Panc1 (cell line): ENCODE measurements at regions not wholly inside any gene's neighbourhood (a gene's known extent, or its start where the extent isn't known, plus 50 kb on each side); places are given as distances from the start of the nearest gene placed in this dataset.

Experiments used
- ATAC-seq: fragments of 200-7000 bp; cut with Tn5 transposase; 2 replicates; pipeline ENCODE4 v1.9.1; 2020; ENCODE audit warnings: mild to moderate bottlenecking, moderate library complexity
- BruUV-seq: library from RNA; stranded (reverse); fragments of 400-500 nt; replicated peaks from 2 replicates; lab custom pipeline; 2021; lab: Mats Ljungman, UMichigan
- CTCF ChIA-PET: fragments of 300-600 bp; sonication (Branson Sonifier 250); formaldehyde crosslinking; loops from one replicate; lab custom pipeline; 2022; ENCODE audit warnings: antibody characterized with exemption; lab: Charles Lee
- POLR2A ChIA-PET: fragments of 300-600 bp; sonication (Branson Sonifier 250); formaldehyde crosslinking; loops from one replicate; lab custom pipeline; 2022; ENCODE audit warnings: antibody characterized with exemption; lab: Charles Lee
- DNase-seq: peaks from one replicate; pipeline ENCODE4 v3.0.0-alpha.2; 2010; ENCODE audit warnings: low read depth, low spot score
- H3K27ac ChIP-seq: 2 replicates; pipeline ENCODE4 v1.5.1; 2011; ENCODE audit warnings: mild to moderate bottlenecking, low read length, inconsistent platforms
- H3K27me3 ChIP-seq: fragments of 200-500 bp; sonication (Bioruptor generic); 2 replicates; pipeline ENCODE4 v1.6.0; 2014; ENCODE audit warnings: low read length, inconsistent platforms; ENCODE audit not compliant: control insufficient read depth, insufficient read depth
- H3K36me3 ChIP-seq: fragments of 200-500 bp; sonication (Bioruptor generic); 2 replicates; pipeline ENCODE4 v1.5.1; 2014; ENCODE audit warnings: inconsistent platforms, mild to moderate bottlenecking, low read length, moderate library complexity; ENCODE audit not compliant: control insufficient read depth, insufficient read depth
- H3K4me1 ChIP-seq: 2 replicates; pipeline ENCODE4 v1.5.1; 2011; ENCODE audit warnings: inconsistent platforms, mild to moderate bottlenecking, low read length, moderate library complexity; ENCODE audit not compliant: control insufficient read depth, insufficient read depth
- H3K4me3 ChIP-seq, 2 experiments: 2 replicates each; pipeline ENCODE4 v1.5.1; 2011 to 2012; ENCODE audit warnings: low read depth in 2 of 2, low read length in 2 of 2, mild to moderate bottlenecking in 2 of 2, inconsistent platforms in 1 of 2, moderate library complexity in 1 of 2
- H3K9me3 ChIP-seq: fragments of 200-500 bp; sonication (Bioruptor generic); 2 replicates; pipeline ENCODE4 v1.5.1; 2014; ENCODE audit warnings: low read depth, mild to moderate bottlenecking, inconsistent platforms, low read length, moderate library complexity; ENCODE audit not compliant: control insufficient read depth, insufficient read depth
- CTCF ChIP-seq: fragments of 450-650 bp; IDR thresholded peaks from 2 replicates; pipeline ENCODE4 v1.5.1; 2017; ENCODE audit warnings: mild to moderate bottlenecking
- POLR2AphosphoS5 ChIP-seq: IDR thresholded peaks from 2 replicates; pipeline ENCODE4 v1.6.1; 2012; ENCODE audit warnings: mild to moderate bottlenecking, low read depth, low read length, moderate library complexity
- REST ChIP-seq, 2 experiments: IDR thresholded peaks; 2 replicates each; pipeline ENCODE4 v1.6.1; 2011 to 2012; ENCODE audit warnings: low read depth in 2 of 2, control low read depth in 1 of 2, low read length in 1 of 2, mild to moderate bottlenecking in 1 of 2, moderate library complexity in 1 of 2; ENCODE audit not compliant: insufficient read depth in 1 of 2
- SIN3A ChIP-seq: IDR thresholded peaks from 2 replicates; pipeline ENCODE4 v1.6.1; 2012; ENCODE audit warnings: low read depth, mild to moderate bottlenecking, low read length, moderate library complexity, borderline replicate concordance; ENCODE audit not compliant: insufficient read depth
- TCF7L2 ChIP-seq: IDR thresholded peaks from 2 replicates; pipeline ENCODE4 v1.6.1; 2011; ENCODE audit warnings: mild to moderate bottlenecking, low read depth, low read length, inconsistent platforms
- in situ Hi-C: cut with HindIII; loops from 2 replicates; pipeline ENCODE4 v1.10.0; 2016; ENCODE audit warnings: low sequenced_read_pairs, low pct_unique_long_range_greater_than_20kb
- intact Hi-C: fragments of 100-400 bp; cut with micrococcal nuclease; formaldehyde crosslinking; loops from one replicate; pipeline ENCODE4 v1.10.0; 2022; ENCODE audit not compliant: unreplicated experiment

- ChIA-PET POLR2A (no interaction called here), CTCF (no interaction called here)
- H3K27me3 ChIP-seq = no peaks in the 10 kb centered on the region
- no TSS peak for BruUV-seq
- intact Hi-C loops = no loop called here
- TF ChIP-seq SIN3A (no peak), CTCF (no peak), REST (IDR thresholded peaks at IDR 0.05; ENCODE audit: insufficient read depth in 1 of 2, low read depth in 2 of 2, low read length in 1 of 2) (no peak), TCF7L2 (no peak)
- in situ Hi-C loops = no loop called here
- no peaks in the 10 kb centered on the region for H3K36me3 ChIP-seq
- no peak for DNase-seq
- no peaks in the 10 kb centered on the region for H3K9me3 ChIP-seq
- H3K4me1 ChIP-seq = no peaks in the 10 kb centered on the region
- no peak overlapping the region for H3K27ac ChIP-seq
- no peak overlapping the region for H3K4me3 ChIP-seq
- no peak for ATAC-seq
Measured at GRCh38 chr4:147334478-147334877, 146.4 kb upstream of the EDNRA start.

- H3K9me3 ChIP-seq = no peaks in the 10 kb centered on the region
- no peak for ATAC-seq
- H3K36me3 ChIP-seq = no peaks in the 10 kb centered on the region
- intact Hi-C loops (no loop called here), in situ Hi-C loops (no loop called here)
- H3K4me3 ChIP-seq = no peak overlapping the region
- no peaks in the 10 kb centered on the region for H3K4me1 ChIP-seq
- POLR2A ChIA-PET = no interaction called here
- no peak for TF ChIP-seq SIN3A
- no peak for TF ChIP-seq TCF7L2
- TF ChIP-seq REST (IDR thresholded peaks at IDR 0.05; ENCODE audit: insufficient read depth in 1 of 2, low read depth in 2 of 2, low read length in 1 of 2) = no peak
- no peak for TF ChIP-seq CTCF
- no peak for TF ChIP-seq POLR2AphosphoS5
- H3K27me3 ChIP-seq = no peaks in the 10 kb centered on the region
- DNase-seq = no peak
- BruUV-seq = no TSS peak
- CTCF ChIA-PET = no interaction called here
- H3K27ac ChIP-seq = no peak overlapping the region
Measured at GRCh38 chr4:147335183-147335582, 145.7 kb upstream of the EDNRA start.
